H9 (cell line): ENCODE measurements at regions not wholly inside any gene's neighbourhood (a gene's known extent, or its start where the extent isn't known, plus 50 kb on each side); places are given as distances from the start of the nearest gene placed in this dataset.

Experiments used
- DNase-seq: peaks from one replicate; pipeline ENCODE4 v3.0.0-alpha.2; 2017
- H2AFZ ChIP-seq: one replicate; pipeline ENCODE4 v1.6.1; 2013; ENCODE audit warnings: mild to moderate bottlenecking, low read length, control low read depth, moderate library complexity
- H2AK5ac ChIP-seq: 2 replicates; pipeline ENCODE4 v1.6.1; 2013; ENCODE audit warnings: low read length, control low read depth, mixed read lengths; ENCODE audit not compliant: insufficient read length
- H2BK120ac ChIP-seq: one replicate; pipeline ENCODE4 v1.6.1; 2013; ENCODE audit warnings: low read depth, mild to moderate bottlenecking, low read length, control low read depth, inconsistent platforms; ENCODE audit not compliant: poor library complexity, severe bottlenecking
- H2BK12ac ChIP-seq: 2 replicates; pipeline ENCODE4 v1.6.1; 2013; ENCODE audit warnings: low read length, control low read depth, mixed read lengths, low read depth; ENCODE audit not compliant: insufficient read length
- H2BK15ac ChIP-seq: 2 replicates; pipeline ENCODE4 v1.6.1; 2013; ENCODE audit warnings: low read depth, low read length, control low read depth
- H2BK20ac ChIP-seq: one replicate; pipeline ENCODE4 v1.6.1; 2013; ENCODE audit warnings: low read depth, mild to moderate bottlenecking, low read length, control low read depth, inconsistent platforms; ENCODE audit not compliant: poor library complexity, severe bottlenecking
- H2BK5ac ChIP-seq: 2 replicates; pipeline ENCODE4 v1.6.1; 2013; ENCODE audit warnings: low read length, control low read depth, mixed read lengths; ENCODE audit not compliant: insufficient read length
- H3K14ac ChIP-seq: 2 replicates; pipeline ENCODE4 v1.6.1; 2013; ENCODE audit warnings: low read length, control low read depth; ENCODE audit not compliant: insufficient read depth
- H3K18ac ChIP-seq: 2 replicates; pipeline ENCODE4 v1.6.1; 2013; ENCODE audit warnings: low read depth, mild to moderate bottlenecking, mixed read lengths, low read length, control low read depth; ENCODE audit not compliant: insufficient read length
- H3K23ac ChIP-seq: 2 replicates; pipeline ENCODE4 v1.6.1; 2013; ENCODE audit warnings: low read length, control low read depth, mixed read lengths, low read depth; ENCODE audit not compliant: insufficient read length
- H3K23me2 ChIP-seq: 2 replicates; pipeline ENCODE4 v1.6.1; 2013; ENCODE audit warnings: low read depth, mild to moderate bottlenecking, mixed read lengths, low read length, control low read depth; ENCODE audit not compliant: insufficient read length, poor library complexity, severe bottlenecking
- H3K27ac ChIP-seq: 2 replicates; pipeline ENCODE4 v1.5.1; 2013; ENCODE audit warnings: low read length, control low read depth, mixed read lengths, low read depth; ENCODE audit not compliant: insufficient read length
- H3K27me3 ChIP-seq: 2 replicates; pipeline ENCODE4 v1.6.1; 2013; ENCODE audit warnings: low read length, control low read depth, inconsistent platforms; ENCODE audit not compliant: insufficient read depth
- H3K4ac ChIP-seq: 2 replicates; pipeline ENCODE4 v1.6.1; 2013; ENCODE audit warnings: low read depth, mild to moderate bottlenecking, control low read depth, inconsistent platforms, low read length, moderate library complexity
- H3K4me1 ChIP-seq: 2 replicates; pipeline ENCODE4 v1.6.1; 2013; ENCODE audit warnings: low read length, control low read depth, inconsistent platforms; ENCODE audit not compliant: insufficient read depth
- H3K4me2 ChIP-seq: 2 replicates; pipeline ENCODE4 v1.6.1; 2013; ENCODE audit warnings: low read length, control low read depth, mixed read lengths; ENCODE audit not compliant: insufficient read length, insufficient read depth
- H3K56ac ChIP-seq: 2 replicates; pipeline ENCODE4 v1.6.1; 2013; ENCODE audit warnings: low read depth, mild to moderate bottlenecking, mixed read lengths, low read length, control low read depth; ENCODE audit not compliant: insufficient read length
- H3K79me1 ChIP-seq: 2 replicates; pipeline ENCODE4 v1.6.1; 2013; ENCODE audit warnings: low read depth, mild to moderate bottlenecking, moderate library complexity, low read length, control low read depth, inconsistent platforms; ENCODE audit not compliant: insufficient read depth, poor library complexity, severe bottlenecking
- H3K79me2 ChIP-seq: 2 replicates; pipeline ENCODE4 v1.6.1; 2013; ENCODE audit warnings: low read length, control low read depth, inconsistent platforms; ENCODE audit not compliant: insufficient read depth
- H3K9ac ChIP-seq: 2 replicates; pipeline ENCODE4 v1.6.1; 2013; ENCODE audit warnings: low read length, control low read depth, mixed read lengths; ENCODE audit not compliant: insufficient read length; ENCODE audit errors: extremely low read depth
- H3K9me3 ChIP-seq: one replicate; pipeline ENCODE4 v1.6.1; 2013; ENCODE audit warnings: low read depth, low read length, inconsistent platforms; ENCODE audit not compliant: control insufficient read depth
- H3T11ph ChIP-seq: one replicate; pipeline ENCODE4 v1.6.1; 2013; ENCODE audit warnings: mild to moderate bottlenecking, low read length, control low read depth, inconsistent platforms
- H4K20me1 ChIP-seq: one replicate; pipeline ENCODE4 v1.6.1; 2013; ENCODE audit not compliant: control insufficient read depth, insufficient read length, insufficient read depth
- H4K5ac ChIP-seq: 2 replicates; pipeline ENCODE4 v1.6.1; 2013; ENCODE audit warnings: low read depth, mild to moderate bottlenecking, mixed read lengths, low read length, control low read depth; ENCODE audit not compliant: insufficient read length
- H4K8ac ChIP-seq: replicated peaks from 2 replicates; pipeline ENCODE4 v1.6.1; 2013; ENCODE audit warnings: low read length, control low read depth, mixed read lengths, low read depth; ENCODE audit not compliant: insufficient read length
- H4K91ac ChIP-seq: 2 replicates; pipeline ENCODE4 v1.6.1; 2013; ENCODE audit warnings: low read depth, mild to moderate bottlenecking, moderate library complexity, mixed read lengths, low read length, control low read depth; ENCODE audit not compliant: insufficient read length
- H3K27ac Mint-ChIP-seq, 3 experiments: 2 replicates in 2 of 3; 3 replicates in 1 of 3; pipeline ENCODE4 v1.8.0; 2020 to 2021; ENCODE audit warnings: mixed read lengths in 3 of 3, mild to moderate bottlenecking in 1 of 3, moderate library complexity in 1 of 3
- H3K27me3 Mint-ChIP-seq: 2 replicates; pipeline ENCODE4 v1.8.0; 2021; ENCODE audit warnings: low read depth, mild to moderate bottlenecking, moderate library complexity, mixed read lengths
- H3K36me3 Mint-ChIP-seq, 3 experiments: 2 replicates in 2 of 3; 3 replicates in 1 of 3; pipeline ENCODE4 v1.8.0; 2020 to 2021; ENCODE audit warnings: low read depth in 3 of 3, mixed read lengths in 3 of 3; ENCODE audit not compliant: insufficient read depth in 1 of 3
- H3K4me1 Mint-ChIP-seq, 2 experiments: 2 replicates each; pipeline ENCODE4 v1.8.0; 2020; ENCODE audit warnings: mixed read lengths in 2 of 2
- H3K4me3 Mint-ChIP-seq, 2 experiments: 2 replicates in 1 of 2; 3 replicates in 1 of 2; pipeline ENCODE4 v1.8.0; 2020 to 2021; ENCODE audit warnings: mild to moderate bottlenecking in 2 of 2, mixed read lengths in 2 of 2, moderate library complexity in 1 of 2
- H3K9me3 Mint-ChIP-seq, 2 experiments: 2 replicates in 1 of 2; 3 replicates in 1 of 2; pipeline ENCODE4 v1.8.0; 2020; ENCODE audit warnings: mild to moderate bottlenecking in 2 of 2, mixed read lengths in 2 of 2, moderate library complexity in 1 of 2
- CTCF ChIP-seq: fragments of 200-600 bp; sonication (generic); conservative IDR thresholded peaks from 3 replicates; pipeline ENCODE4 v1.8.0; 2021; ENCODE audit warnings: antibody characterized with exemption, mild to moderate bottlenecking
- WGBS: extraction: QIAGEN DNeasy Blood & Tissue Kit; methylation state at CpG from one replicate; pipeline ENCODE4 v1.1.7; 2013; ENCODE audit warnings: missing lambda C conversion rate, low lambda C conversion rate, mixed read lengths; ENCODE audit not compliant: insufficient read length; ENCODE audit errors: extremely low coverage; 5-methylcytosine and 5-hydroxymethylcytosine counted together

- 0 out of 2 replicates have a peak overlapping the region, but pooled peaks have one; percentile 15 for H3K14ac ChIP-seq
- no peak overlapping the region for H2BK12ac ChIP-seq
- no peaks in the 10 kb centered on the region for H4K20me1 ChIP-seq
- TF ChIP-seq CTCF = no peak
- peaks cover 3% of the 10 kb centered on the region; the same call in 1 of the 2 replicates for H3K27me3 ChIP-seq
- no peak overlapping the region for H2BK120ac ChIP-seq
- no CpG with 5 or more reads among the region's 4 CpGs for WGBS
- H4K91ac ChIP-seq = no peak overlapping the region
- no peak overlapping the region for H4K8ac ChIP-seq
- H3K23me2 ChIP-seq = no peaks in the 10 kb centered on the region
- Mint-ChIP-seq H3K4me3 (no peak overlapping the region), H3K9me3 (no peaks in the 10 kb centered on the region; a peak in 1 of 5 replicates), H3K27ac (no peak overlapping the region), H3K4me1 (peaks cover 6 to 16% of the 10 kb centered on the region in 2 experiments), H3K27me3 (peaks cover 3% of the 10 kb centered on the region), H3K36me3 (no peaks in the 10 kb centered on the region)
- no peak overlapping the region for H3K56ac ChIP-seq
- no peak overlapping the region for H4K5ac ChIP-seq
- no peak overlapping the region for H2BK5ac ChIP-seq
- no peak overlapping the region for H2BK20ac ChIP-seq
- no peak for DNase-seq
- H3K27ac ChIP-seq = no peak overlapping the region
- H2BK15ac ChIP-seq = no peak overlapping the region
- no peaks in the 10 kb centered on the region for H3K9me3 ChIP-seq
- no peak overlapping the region for H3K4me2 ChIP-seq
- H3T11ph ChIP-seq = no peak overlapping the region
- H3K9ac ChIP-seq = no peak overlapping the region
- H3K23ac ChIP-seq = no peak overlapping the region
- no peaks in the 10 kb centered on the region for H3K79me2 ChIP-seq
- H3K4ac ChIP-seq = no peak overlapping the region
- H2AK5ac ChIP-seq = no peak overlapping the region
- H2AFZ ChIP-seq = no peak overlapping the region
- no peak overlapping the region for H3K18ac ChIP-seq
- no peaks in the 10 kb centered on the region for H3K79me1 ChIP-seq
- no peaks in the 10 kb centered on the region; the same call in 1 of the 2 replicates for H3K4me1 ChIP-seq
These were observed 58.0 kb upstream of the TBX3 start for GRCh38 chr12:114741940-114742339.
